GM12878 (cell line): ENCODE measurements at regions not wholly inside any gene's neighbourhood (a gene's known extent, or its start where the extent isn't known, plus 50 kb on each side); places are given as distances from the start of the nearest gene placed in this dataset.

Source experiments
- ATAC-seq: fragments of 200-7000 bp; cut with Tn5 transposase; 3 replicates; pipeline ENCODE4 v1.9.1; 2020; ENCODE audit warnings: mild to moderate bottlenecking, moderate library complexity
- BruUV-seq: library from RNA; stranded (reverse); fragments of 400-500 nt; replicated peaks from 2 replicates; lab custom pipeline; 2021; lab: Mats Ljungman, UMichigan
- CTCF ChIA-PET: fragments of 300-600 bp; sonication (Branson Sonifier 250); formaldehyde crosslinking; extraction: SDS; loops from one replicate; lab custom pipeline; 2021; ENCODE audit warnings: inconsistent platforms; lab: Yijun Ruan, JAX
- POLR2A ChIA-PET: fragments of 350-600 bp; formaldehyde crosslinking; extraction: SDS; loops from one replicate; lab custom pipeline; 2021; ENCODE audit warnings: inconsistent platforms; lab: Charles Lee
- RAD21 ChIA-PET: fragments of 300-600 bp; sonication (Branson Sonifier 250); formaldehyde crosslinking; loops from one replicate; lab custom pipeline; 2023; ENCODE audit warnings: antibody characterized with exemption; ENCODE audit not compliant: unreplicated experiment; lab: Charles Lee
- SMC1A ChIA-PET: fragments of 300-600 bp; sonication (Branson Sonifier 250); formaldehyde crosslinking; loops from one replicate; lab custom pipeline; 2023; ENCODE audit not compliant: unreplicated experiment, uncharacterized antibody; lab: Charles Lee
- DNase-seq: peaks from one replicate; pipeline ENCODE4 v3.0.0-alpha.2; 2011; ENCODE audit warnings: low read depth, low spot score
- FAIRE-seq: peaks from 3 replicates; lab custom pipeline; 2011; peaks lifted over from hg19 to GRCh38; lab: Jason Lieb, UNC
- H2AFZ ChIP-seq: 2 replicates; pipeline ENCODE4 v1.6.0; 2011; ENCODE audit warnings: low read depth, low read length, control low read depth; ENCODE audit not compliant: control insufficient read depth
- H3K27ac ChIP-seq: 2 replicates; pipeline ENCODE4 v1.5.1; 2011; ENCODE audit warnings: control low read depth; ENCODE audit not compliant: control insufficient read depth, insufficient read depth
- H3K27me3 ChIP-seq, 2 experiments: replicated peaks in 1 of 2; 2 replicates each; pipeline versions ENCODE4 v1.6.0 to v1.6.1; 2011; ENCODE audit warnings: low read length in 1 of 2; ENCODE audit not compliant: control insufficient read depth in 2 of 2, insufficient read depth in 2 of 2
- H3K36me3 ChIP-seq, 2 experiments: 2 replicates each; pipeline ENCODE4 v1.5.1; 2011; ENCODE audit warnings: low read length in 1 of 2; ENCODE audit not compliant: control insufficient read depth in 2 of 2, insufficient read depth in 2 of 2
- H3K4me1 ChIP-seq: 2 replicates; pipeline ENCODE4 v1.6.1; 2011; ENCODE audit warnings: mild to moderate bottlenecking, low read length, moderate library complexity, mixed read lengths; ENCODE audit not compliant: control insufficient read depth, insufficient read depth
- H3K4me2 ChIP-seq: 2 replicates; pipeline ENCODE4 v1.6.0; 2011; ENCODE audit warnings: control low read depth; ENCODE audit not compliant: control insufficient read depth, insufficient read depth
- H3K4me3 ChIP-seq: fragments of 200-600 bp; sonication (generic); 2 replicates; pipeline ENCODE4 v1.5.1; 2016
- H3K79me2 ChIP-seq: 2 replicates; pipeline ENCODE4 v1.6.0; 2011; ENCODE audit warnings: low read length; ENCODE audit not compliant: control insufficient read depth, insufficient read depth
- H3K9ac ChIP-seq: 2 replicates; pipeline ENCODE4 v1.8.0; 2011; ENCODE audit warnings: low read length, control low read depth, mixed read lengths; ENCODE audit not compliant: control insufficient read depth, insufficient read depth
- H3K9me3 ChIP-seq: replicated peaks from 3 replicates; pipeline ENCODE4 v1.5.1; 2011; ENCODE audit warnings: mild to moderate bottlenecking, low read length; ENCODE audit not compliant: control insufficient read depth, insufficient read depth
- H4K20me1 ChIP-seq: 2 replicates; pipeline ENCODE4 v1.6.0; 2011; ENCODE audit not compliant: control insufficient read depth, insufficient read depth
- BACH1 ChIP-seq: fragments of 450-650 bp; IDR thresholded peaks from 2 replicates; pipeline ENCODE4 v1.6.1; 2017; ENCODE audit warnings: mild to moderate bottlenecking, borderline replicate concordance
- GABPA ChIP-seq: IDR thresholded peaks from 2 replicates; pipeline ENCODE4 v1.6.1; 2014; ENCODE audit warnings: antibody characterized with exemption, low read depth, mild to moderate bottlenecking, inconsistent platforms
- KAT2A ChIP-seq: conservative IDR thresholded peaks from 2 replicates; pipeline ENCODE4 v1.6.1; 2011; ENCODE audit warnings: low read depth, low read length; ENCODE audit not compliant: control insufficient read depth
- NFXL1 ChIP-seq: fragments of 450-650 bp; IDR thresholded peaks from 2 replicates; pipeline ENCODE4 v1.6.1; 2017; ENCODE audit warnings: antibody characterized with exemption, mild to moderate bottlenecking, borderline replicate concordance
- POU2F2 ChIP-seq: IDR thresholded peaks from 3 replicates; pipeline ENCODE4 v1.6.1; 2011; ENCODE audit warnings: low read depth, mild to moderate bottlenecking, low read length, borderline replicate concordance
- RCOR1 ChIP-seq: conservative IDR thresholded peaks from 2 replicates; pipeline ENCODE4 v1.6.1; 2012; ENCODE audit warnings: low read depth, low read length, improper control_type of control experiment
- USF1 ChIP-seq: IDR thresholded peaks from 2 replicates; pipeline ENCODE4 v1.6.1; 2011; ENCODE audit warnings: borderline replicate concordance, low read depth, mild to moderate bottlenecking, moderate library complexity, mixed read lengths, low read length; ENCODE audit not compliant: insufficient read depth; ENCODE audit errors: extremely low read length
- WRNIP1 ChIP-seq: IDR thresholded peaks from 2 replicates; pipeline ENCODE4 v1.6.1; 2011; ENCODE audit warnings: low read depth, low read length, improper control_type of control experiment, borderline replicate concordance
- ZNF592 ChIP-seq: fragments of 450-650 bp; IDR thresholded peaks from 2 replicates; pipeline ENCODE4 v1.6.1; 2017; ENCODE audit warnings: mild to moderate bottlenecking, moderate library complexity
- in situ Hi-C: fragments of 300-500 bp; cut with MboI; formaldehyde crosslinking; loops from 9 replicates; pipeline ENCODE4 v1.14.3; 2018; ENCODE audit warnings: mixed read lengths
- intact Hi-C: fragments of 100-400 bp; cut with micrococcal nuclease; formaldehyde crosslinking; loops from one replicate; pipeline ENCODE4 v1.14.2; 2022; ENCODE audit not compliant: unreplicated experiment

DNA sequence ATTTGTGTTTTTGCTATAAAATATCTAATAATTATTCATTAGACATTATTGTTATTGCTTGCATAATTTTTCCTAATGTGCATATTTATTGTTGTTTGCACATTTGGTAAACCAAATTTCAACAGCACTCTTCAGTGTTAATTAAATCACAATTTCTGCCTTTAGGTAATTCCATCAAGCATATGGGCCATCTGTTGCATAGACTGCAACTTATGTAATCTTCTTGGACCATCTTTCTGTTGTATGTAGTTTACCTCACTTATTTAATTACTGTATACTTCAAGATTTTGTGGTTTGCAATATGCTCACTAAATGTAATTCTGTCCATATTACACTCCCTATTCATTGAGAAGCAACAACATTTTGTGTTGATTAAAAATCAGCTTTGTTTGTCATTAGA lies 1360.1 kb downstream of the REEP3 start:
- H3K9me3 ChIP-seq, result no peaks in the 10 kb centered on the region
- ChIA-PET CTCF (no interaction called here), SMC1A (no interaction called here), RAD21 (no interaction called here), POLR2A (no interaction called here)
- no peak overlapping the region for H3K4me3 ChIP-seq
- no peaks in the 10 kb centered on the region for H3K27me3 ChIP-seq
- no peaks in the 10 kb centered on the region for H3K4me1 ChIP-seq
- no TSS peak for BruUV-seq
- no peak for TF ChIP-seq POU2F2
- TF ChIP-seq WRNIP1, result no peak
- TF ChIP-seq USF1, result no peak
- no peak for TF ChIP-seq NFXL1
- TF ChIP-seq GABPA, result no peak
- TF ChIP-seq KAT2A, result no peak
- no peak for TF ChIP-seq RCOR1
- TF ChIP-seq ZNF592, result no peak
- no peak for TF ChIP-seq BACH1
- no peak overlapping the region for H2AFZ ChIP-seq
- no peak overlapping the region for H3K9ac ChIP-seq
- no peak for DNase-seq
- intact Hi-C loops (no loop called here), in situ Hi-C loops (no loop called here)
- no peaks in the 10 kb centered on the region for H4K20me1 ChIP-seq
- H3K4me2 ChIP-seq, result no peak overlapping the region
- no peak overlapping the region for H3K27ac ChIP-seq
- no peaks in the 10 kb centered on the region for H3K36me3 ChIP-seq
- no peak for FAIRE-seq
- no peak for ATAC-seq
- no peaks in the 10 kb centered on the region for H3K79me2 ChIP-seq
